ENCODE measurements at regions not wholly inside any gene's neighbourhood (a gene's known extent, or its start where the extent isn't known, plus 50 kb on each side); places are given as distances from the start of the nearest gene placed in this dataset.
"Not testable (repeated sequence)": the region's sequence is repeated elsewhere in the genome, so short reads cannot be mapped to it uniquely, and the experiment has no call there.

DNA sequence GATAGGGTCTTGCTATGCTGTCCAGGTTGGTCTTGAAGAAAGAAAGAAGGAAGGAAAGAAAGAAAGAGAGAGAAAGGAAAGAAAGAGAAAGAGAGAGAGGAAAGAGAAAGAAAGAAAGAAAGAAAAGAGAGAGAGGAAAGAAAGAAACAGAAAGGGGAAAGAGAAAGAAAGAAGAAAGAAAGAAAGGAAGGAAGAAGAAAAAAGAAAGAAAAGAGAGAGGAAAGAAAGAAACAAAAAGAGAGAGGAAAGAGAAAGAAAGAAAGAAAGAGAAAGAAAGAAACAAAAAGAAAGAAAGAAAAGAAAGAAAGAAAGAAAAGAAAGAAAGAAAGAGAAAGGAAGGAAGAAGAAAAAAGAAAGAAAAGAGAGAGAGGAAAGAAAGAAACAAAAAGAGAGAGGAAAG, 95.8 kb upstream of the SHOX start:
- H3K27me3 ChIP-seq, result no peaks in the 10 kb centered on the region
- intact Hi-C loops (cut with DNase I), result no loop called here
- no peaks in the 10 kb centered on the region for H3K9me3 ChIP-seq
- no peak for TF ChIP-seq POLR2A (IDR thresholded peaks at IDR 0.05)
- TF ChIP-seq, protein P1, sequence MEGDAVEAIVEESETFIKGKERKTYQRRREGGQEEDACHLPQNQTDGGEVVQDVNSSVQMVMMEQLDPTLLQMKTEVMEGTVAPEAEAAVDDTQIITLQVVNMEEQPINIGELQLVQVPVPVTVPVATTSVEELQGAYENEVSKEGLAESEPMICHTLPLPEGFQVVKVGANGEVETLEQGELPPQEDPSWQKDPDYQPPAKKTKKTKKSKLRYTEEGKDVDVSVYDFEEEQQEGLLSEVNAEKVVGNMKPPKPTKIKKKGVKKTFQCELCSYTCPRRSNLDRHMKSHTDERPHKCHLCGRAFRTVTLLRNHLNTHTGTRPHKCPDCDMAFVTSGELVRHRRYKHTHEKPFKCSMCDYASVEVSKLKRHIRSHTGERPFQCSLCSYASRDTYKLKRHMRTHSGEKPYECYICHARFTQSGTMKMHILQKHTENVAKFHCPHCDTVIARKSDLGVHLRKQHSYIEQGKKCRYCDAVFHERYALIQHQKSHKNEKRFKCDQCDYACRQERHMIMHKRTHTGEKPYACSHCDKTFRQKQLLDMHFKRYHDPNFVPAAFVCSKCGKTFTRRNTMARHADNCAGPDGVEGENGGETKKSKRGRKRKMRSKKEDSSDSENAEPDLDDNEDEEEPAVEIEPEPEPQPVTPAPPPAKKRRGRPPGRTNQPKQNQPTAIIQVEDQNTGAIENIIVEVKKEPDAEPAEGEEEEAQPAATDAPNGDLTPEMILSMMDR (IDR thresholded peaks at IDR 0.05), result no peak
- H3K36me3 ChIP-seq, result no peaks in the 10 kb centered on the region
- H3K27ac ChIP-seq, result no peak overlapping the region
- DNase-seq, result no peak
- no peaks in the 10 kb centered on the region for H3K4me1 ChIP-seq
- H3K4me3 ChIP-seq, result no peak overlapping the region

DNA sequence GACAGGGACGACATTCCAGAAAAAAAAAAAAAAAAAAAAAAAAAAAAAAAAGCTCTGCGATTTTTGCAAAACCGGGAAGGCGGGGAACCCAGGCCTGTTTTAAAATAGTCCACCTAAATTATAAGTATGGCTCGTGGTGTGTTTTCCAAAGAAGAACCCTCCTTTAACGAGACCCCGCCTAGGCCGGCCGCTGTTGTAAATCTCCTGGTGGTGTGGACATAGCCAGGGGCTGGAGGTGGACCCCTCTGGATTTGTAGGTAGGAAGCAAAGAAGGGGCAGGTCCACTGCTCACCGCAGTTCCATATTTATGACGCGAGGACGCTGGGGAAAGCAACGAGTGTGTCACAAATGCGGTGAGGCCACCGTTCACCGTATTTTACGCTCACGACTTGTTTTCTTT, 94.0 kb upstream of the SHOX start:
- 94 to 95% methylated on average over 19 of the region's 19 CpGs for WGBS, 2 donors
- Histone ChIP-seq H3K27ac (no peak overlapping the region), H3K4me1 (no peaks in the 10 kb centered on the region), H3K27me3 (no peaks in the 10 kb centered on the region), H3K9me3 (no peaks in the 10 kb centered on the region), H3K4me3 (no peak overlapping the region), H3K36me3 (no peaks in the 10 kb centered on the region)
- no peak for TF ChIP-seq POLR2A (IDR thresholded peaks at IDR 0.05)
- TF ChIP-seq, protein P1 (IDR thresholded peaks at IDR 0.05), result no peak
- intact Hi-C loops (cut with DNase I), result no loop called here
- DNase-seq, result no peak

- Histone ChIP-seq H3K4me3 (no peak overlapping the region), H3K27me3 (no peaks in the 10 kb centered on the region), H3K4me1 (no peaks in the 10 kb centered on the region), H3K36me3 (no peaks in the 10 kb centered on the region), H3K9me3 (no peaks in the 10 kb centered on the region), H3K27ac (no peak overlapping the region)
- DNase-seq, result no peak
- 84 to 87% methylated on average over 16 to 17 of the region's 18 CpGs for WGBS, 2 donors
- TF ChIP-seq, protein P1 (IDR thresholded peaks at IDR 0.05), result no peak
- no peak for TF ChIP-seq POLR2A (IDR thresholded peaks at IDR 0.05)
- intact Hi-C loops (cut with DNase I), result no loop called here
These were observed 93.4 kb upstream of the SHOX start for GRCh38 chrX:537151-537550.

- Histone ChIP-seq H3K9me3 (no peaks in the 10 kb centered on the region), H3K4me3 (no peak overlapping the region), H3K4me1 (no peaks in the 10 kb centered on the region), H3K36me3 (no peaks in the 10 kb centered on the region), H3K27ac (no peak overlapping the region), H3K27me3 (no peaks in the 10 kb centered on the region)
- no peak for DNase-seq
- 64 to 70% methylated on average over 5 to 11 of the region's 11 CpGs for WGBS, 2 donors
- TF ChIP-seq, protein P1 (IDR thresholded peaks at IDR 0.05), result no peak
- no peak for TF ChIP-seq POLR2A (IDR thresholded peaks at IDR 0.05)
- intact Hi-C loops (cut with DNase I), result no loop called here
These were observed 92.3 kb upstream of the SHOX start for GRCh38 chrX:538311-538710.

GRCh38 chrX:541006-541405, 89.6 kb upstream of the SHOX start:
- WGBS, 2 donors, result 76 to 89% methylated on average over 9 to 10 of the region's 10 CpGs
- DNase-seq; H3K36me3 ChIP-seq; H3K4me3 ChIP-seq; H3K27me3 ChIP-seq; H3K27ac ChIP-seq; H3K9me3 ChIP-seq; H3K4me1 ChIP-seq; intact Hi-C loops (cut with DNase I): not testable (repeated sequence)

- H3K4me3 ChIP-seq, result no peak overlapping the region
- intact Hi-C loops (cut with DNase I), result no loop called here
These were observed 88.4 kb upstream of the SHOX start for GRCh38 chrX:542179-542578.

More at GRCh38 chrX:542179-542578, 88.4 kb upstream of the SHOX start:
- Histone ChIP-seq H3K27ac (no peak overlapping the region), H3K4me1 (no peaks in the 10 kb centered on the region), H3K9me3 (no peaks in the 10 kb centered on the region), H3K27me3 (no peaks in the 10 kb centered on the region), H3K36me3 (no peaks in the 10 kb centered on the region)
- no peak for DNase-seq
- TF ChIP-seq POLR2A (IDR thresholded peaks at IDR 0.05), result no peak
- TF ChIP-seq, protein P1 (IDR thresholded peaks at IDR 0.05), result no peak
- WGBS, 2 donors, result 80 to 82% methylated on average over 9 of the region's 9 CpGs

Data from esophagus squamous epithelium (tissue), 5 donors.